DND-41 (cell line): ENCODE measurements at regions not wholly inside any gene's neighbourhood (a gene's known extent, or its start where the extent isn't known, plus 50 kb on each side); places are given as distances from the start of the nearest gene placed in this dataset.

Source experiments
- ATAC-seq: fragments of 200-7000 bp; cut with Tn5 transposase; 3 replicates; pipeline ENCODE4 v1.9.1; 2021; ENCODE audit warnings: low read depth; ENCODE audit not compliant: insufficient read depth
- DNase-seq: peaks from one replicate; pipeline ENCODE4 v3.0.0-alpha.2; 2020
- H2AFZ ChIP-seq: 2 replicates; pipeline ENCODE4 v1.6.0; 2012; ENCODE audit warnings: low read depth, low read length
- H3K27ac ChIP-seq: 2 replicates; pipeline ENCODE4 v1.5.1; 2012; ENCODE audit warnings: low read length, inconsistent platforms
- H3K27me3 ChIP-seq: fragments of 200-600 bp; sonication (generic); 2 replicates; pipeline ENCODE4 v1.6.0; 2012; ENCODE audit warnings: low read length, mild to moderate bottlenecking, inconsistent platforms; ENCODE audit not compliant: insufficient read depth, poor library complexity
- H3K36me3 ChIP-seq: 2 replicates; pipeline ENCODE4 v1.5.1; 2012; ENCODE audit warnings: low read length, inconsistent platforms; ENCODE audit not compliant: insufficient read depth
- H3K4me1 ChIP-seq: 2 replicates; pipeline ENCODE4 v1.5.1; 2012; ENCODE audit warnings: mild to moderate bottlenecking, low read length; ENCODE audit not compliant: insufficient read depth
- H3K4me2 ChIP-seq: 2 replicates; pipeline ENCODE4 v1.6.0; 2012; ENCODE audit warnings: mild to moderate bottlenecking, moderate library complexity, low read length, inconsistent platforms; ENCODE audit not compliant: insufficient read depth
- H3K4me3 ChIP-seq, 2 experiments: fragments of 200-600 bp in 1 of 2; shearing (Covaris generic) in 1 of 2; 2 replicates each; pipeline ENCODE4 v1.5.1; 2012 to 2016; ENCODE audit warnings: inconsistent platforms in 2 of 2, low read length in 2 of 2, mild to moderate bottlenecking in 2 of 2, low read depth in 1 of 2, moderate library complexity in 1 of 2
- H3K79me2 ChIP-seq: 2 replicates; pipeline ENCODE4 v1.6.0; 2012; ENCODE audit warnings: low read length, inconsistent platforms; ENCODE audit not compliant: insufficient read depth
- H3K9ac ChIP-seq: 2 replicates; pipeline ENCODE4 v1.6.0; 2012; ENCODE audit warnings: low read depth, mild to moderate bottlenecking, inconsistent platforms, low read length, moderate library complexity
- H3K9me3 ChIP-seq: 2 replicates; pipeline ENCODE4 v1.5.1; 2012; ENCODE audit warnings: low read length, moderate library complexity, mild to moderate bottlenecking, inconsistent platforms; ENCODE audit not compliant: insufficient read depth, severe bottlenecking
- H4K20me1 ChIP-seq: 2 replicates; pipeline ENCODE4 v1.6.0; 2012; ENCODE audit warnings: low read length; ENCODE audit not compliant: insufficient read depth
- EZH2 ChIP-seq: IDR thresholded peaks from 3 replicates; pipeline ENCODE4 v1.6.1; 2012; ENCODE audit warnings: borderline replicate concordance, low read depth, mild to moderate bottlenecking, moderate library complexity, low read length, inconsistent platforms; ENCODE audit not compliant: severe bottlenecking
- TF ChIP-seq, protein P1 (sequence below): IDR thresholded peaks from 2 replicates; pipeline ENCODE4 v1.5.1; 2012; ENCODE audit warnings: borderline replicate concordance, low read length, moderate library complexity, mild to moderate bottlenecking; ENCODE audit not compliant: poor library complexity, severe bottlenecking; ENCODE audit errors: extremely low read depth

DNA sequence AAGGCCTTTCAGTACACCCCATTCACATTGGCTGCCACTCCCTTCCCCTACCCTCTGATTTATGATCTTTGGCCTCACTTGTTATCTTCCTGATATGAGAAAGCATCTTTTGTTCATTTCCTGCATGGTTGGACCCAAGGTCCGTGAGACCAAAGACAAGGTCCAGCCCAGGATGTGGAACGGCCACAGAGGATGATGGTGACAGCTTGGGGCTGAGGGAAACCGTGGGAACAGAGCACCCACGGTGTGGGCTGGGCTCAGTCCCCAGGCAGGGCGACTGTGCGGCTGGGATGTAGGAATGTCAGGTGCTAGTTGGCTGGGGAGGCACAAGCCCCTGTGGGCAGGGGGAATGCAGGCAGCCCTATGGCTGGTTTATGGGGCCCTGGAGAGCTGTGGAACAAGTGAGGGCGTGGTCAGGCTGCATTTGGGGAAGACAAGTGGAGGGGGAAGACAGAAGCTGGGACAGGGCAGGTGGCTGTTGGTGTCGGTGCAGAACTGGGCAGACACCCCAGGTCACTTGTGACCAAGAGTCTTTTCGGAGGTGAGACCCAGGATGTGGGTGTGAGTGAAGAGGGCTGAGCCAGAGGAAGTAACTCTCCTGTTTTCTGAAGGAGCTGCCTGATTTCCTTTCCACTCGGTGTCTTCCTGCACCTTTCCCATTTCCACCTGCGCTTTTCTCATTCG, 51.7 kb upstream of the IGFBP3 start:
- no peak for ATAC-seq

DNA sequence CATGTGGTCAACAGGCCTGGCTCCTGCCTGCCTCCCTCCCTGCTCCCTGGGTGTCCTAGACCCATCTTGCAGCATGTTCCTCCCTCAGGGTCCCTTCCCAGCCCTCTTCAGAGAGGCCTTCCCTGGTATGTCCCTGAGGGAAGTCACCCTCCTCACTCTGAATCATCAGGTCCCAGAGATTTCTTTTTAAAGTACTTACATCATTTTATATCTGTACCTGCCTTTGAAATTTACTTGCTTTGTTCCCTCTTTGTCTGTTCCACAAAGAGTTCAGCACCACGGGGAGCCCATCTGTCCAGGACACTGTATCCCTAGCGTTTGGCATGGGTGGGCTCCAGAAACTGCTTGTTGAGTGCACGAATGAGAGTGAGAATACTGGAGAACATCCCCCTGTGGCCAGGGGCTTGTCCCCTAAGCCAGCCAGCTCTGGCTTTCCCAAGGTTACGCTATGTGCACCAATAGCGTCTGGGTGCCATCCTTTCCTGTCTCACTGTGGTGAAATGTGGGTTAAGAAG, 50.6 kb upstream of the IGFBP3 start:
- Histone ChIP-seq H3K9ac (no peak overlapping the region), H3K4me2 (no peak overlapping the region), H3K4me3 (no peak overlapping the region), H3K9me3 (no peaks in the 10 kb centered on the region), H3K27me3 (peaks cover 1% of the 10 kb centered on the region), H3K4me1 (no peaks in the 10 kb centered on the region), H3K27ac (no peak overlapping the region), H3K79me2 (no peaks in the 10 kb centered on the region), H4K20me1 (no peaks in the 10 kb centered on the region), H2AFZ (no peak overlapping the region), H3K36me3 (no peaks in the 10 kb centered on the region)
- ATAC-seq (no peak), DNase-seq (no peak)
- TF ChIP-seq EZH2: no peak

More for the DNA sequence above, 51.7 kb upstream of the IGFBP3 start:
- H3K4me3 ChIP-seq: no peak overlapping the region
- H3K27ac ChIP-seq: no peak overlapping the region
- H3K4me2 ChIP-seq: no peak overlapping the region
- H3K79me2 ChIP-seq: no peaks in the 10 kb centered on the region
- no peak for DNase-seq
- no peak overlapping the region for H3K9ac ChIP-seq
- H2AFZ ChIP-seq: no peak overlapping the region
- no peaks in the 10 kb centered on the region for H3K9me3 ChIP-seq
- H4K20me1 ChIP-seq: no peaks in the 10 kb centered on the region
- H3K4me1 ChIP-seq: no peaks in the 10 kb centered on the region
- H3K36me3 ChIP-seq: no peaks in the 10 kb centered on the region
- TF ChIP-seq, protein P1, sequence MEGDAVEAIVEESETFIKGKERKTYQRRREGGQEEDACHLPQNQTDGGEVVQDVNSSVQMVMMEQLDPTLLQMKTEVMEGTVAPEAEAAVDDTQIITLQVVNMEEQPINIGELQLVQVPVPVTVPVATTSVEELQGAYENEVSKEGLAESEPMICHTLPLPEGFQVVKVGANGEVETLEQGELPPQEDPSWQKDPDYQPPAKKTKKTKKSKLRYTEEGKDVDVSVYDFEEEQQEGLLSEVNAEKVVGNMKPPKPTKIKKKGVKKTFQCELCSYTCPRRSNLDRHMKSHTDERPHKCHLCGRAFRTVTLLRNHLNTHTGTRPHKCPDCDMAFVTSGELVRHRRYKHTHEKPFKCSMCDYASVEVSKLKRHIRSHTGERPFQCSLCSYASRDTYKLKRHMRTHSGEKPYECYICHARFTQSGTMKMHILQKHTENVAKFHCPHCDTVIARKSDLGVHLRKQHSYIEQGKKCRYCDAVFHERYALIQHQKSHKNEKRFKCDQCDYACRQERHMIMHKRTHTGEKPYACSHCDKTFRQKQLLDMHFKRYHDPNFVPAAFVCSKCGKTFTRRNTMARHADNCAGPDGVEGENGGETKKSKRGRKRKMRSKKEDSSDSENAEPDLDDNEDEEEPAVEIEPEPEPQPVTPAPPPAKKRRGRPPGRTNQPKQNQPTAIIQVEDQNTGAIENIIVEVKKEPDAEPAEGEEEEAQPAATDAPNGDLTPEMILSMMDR: no peak
- TF ChIP-seq EZH2: no peak
- H3K27me3 ChIP-seq: peaks cover 1% of the 10 kb centered on the region

DNA sequence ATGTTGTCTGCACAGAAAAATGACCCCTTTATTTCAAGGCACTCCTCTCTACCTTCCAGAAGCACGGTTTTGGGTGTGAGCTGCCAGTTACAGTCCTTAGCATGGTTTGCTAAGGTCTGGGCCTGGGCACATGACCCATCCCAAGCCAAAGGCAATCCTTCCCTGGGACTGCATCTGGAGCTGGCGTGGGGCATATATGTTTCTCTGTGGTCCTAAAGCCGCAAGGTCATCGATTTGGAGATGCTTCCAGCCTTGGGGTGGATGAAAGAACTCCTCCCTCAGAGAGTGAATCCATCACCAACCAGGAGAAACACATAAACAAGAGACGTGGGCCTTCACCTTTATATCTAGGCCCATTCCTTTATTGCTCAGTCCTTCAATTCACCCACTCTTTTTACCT, 50.1 kb upstream of the IGFBP3 start:
- no peaks in the 10 kb centered on the region for H3K4me1 ChIP-seq
- H4K20me1 ChIP-seq: no peaks in the 10 kb centered on the region
- H3K36me3 ChIP-seq: no peaks in the 10 kb centered on the region
- H2AFZ ChIP-seq: no peak overlapping the region
- ATAC-seq (no peak), DNase-seq (no peak)
- peaks cover 7% of the 10 kb centered on the region for H3K27me3 ChIP-seq
- no peak overlapping the region for H3K4me3 ChIP-seq
- no peak for TF ChIP-seq EZH2
- TF ChIP-seq, protein P1: no peak
- H3K9ac ChIP-seq: no peak overlapping the region
- no peak overlapping the region for H3K4me2 ChIP-seq
- no peak overlapping the region for H3K27ac ChIP-seq
- H3K79me2 ChIP-seq: no peaks in the 10 kb centered on the region
- no peaks in the 10 kb centered on the region for H3K9me3 ChIP-seq
